Astrocyte of the spinal cord (primary cell): ENCODE measurements at regions not wholly inside any gene's neighbourhood (a gene's known extent, or its start where the extent isn't known, plus 50 kb on each side); places are given as distances from the start of the nearest gene placed in this dataset.

ENCODE experiments used
- DNase-seq: peaks from one replicate; pipeline ENCODE4 v3.0.0; 2011; ENCODE audit warnings: low read depth, low spot score
- H3K4me3 ChIP-seq: 2 replicates; pipeline ENCODE4 v1.5.1; 2011; ENCODE audit warnings: low read depth, mild to moderate bottlenecking, low read length, moderate library complexity
- CTCF ChIP-seq: IDR thresholded peaks from 2 replicates; pipeline ENCODE4 v1.5.1; 2012; ENCODE audit warnings: low read depth, mild to moderate bottlenecking, low read length, inconsistent platforms
- in situ Hi-C: cut with HindIII; loops from 2 replicates; pipeline ENCODE4 v1.10.0; 2017; ENCODE audit warnings: low sequenced_read_pairs

GRCh38 chr10:123577921-123578461 is 88.2 kb upstream of the GPR26 start:
- TF ChIP-seq CTCF = no peak
- H3K4me3 ChIP-seq = no peak overlapping the region
- in situ Hi-C loops = no loop called here
- DNase-seq = no peak

- no peak for DNase-seq
- no peak for TF ChIP-seq CTCF
- in situ Hi-C loops = no loop called here
- H3K4me3 ChIP-seq = no peak overlapping the region
These were observed 87.4 kb upstream of the GPR26 start for GRCh38 chr10:123578721-123579120.

- TF ChIP-seq CTCF = no peak
- no peak for DNase-seq
- in situ Hi-C loops = no loop called here
- no peak overlapping the region for H3K4me3 ChIP-seq
These were observed 86.5 kb upstream of the GPR26 start for GRCh38 chr10:123579675-123580074.

- no peak for TF ChIP-seq CTCF
- in situ Hi-C loops = no loop called here
- no peak for DNase-seq
- H3K4me3 ChIP-seq = no peak overlapping the region
These were observed 85.7 kb upstream of the GPR26 start for GRCh38 chr10:123580426-123580825.

GRCh38 chr10:123581656-123582055 is 84.5 kb upstream of the GPR26 start:
- H3K4me3 ChIP-seq = no peak overlapping the region
- in situ Hi-C loops = no loop called here
- TF ChIP-seq CTCF = no peak
- DNase-seq = no peak

GRCh38 chr10:123582084-123582989 is 83.8 kb upstream of the GPR26 start:
- TF ChIP-seq CTCF = peak; percentile 94
- DNase-seq = peak; percentile 58
- in situ Hi-C loops = no loop called here
- no peak overlapping the region for H3K4me3 ChIP-seq
